Inflammatory macrophage (primary cell): ENCODE measurements at regions not wholly inside any gene's neighbourhood (a gene's known extent, or its start where the extent isn't known, plus 50 kb on each side); places are given as distances from the start of the nearest gene placed in this dataset.
"Not testable (repeated sequence)": the region's sequence is repeated elsewhere in the genome, so short reads cannot be mapped to it uniquely, and the experiment has no call there.

Experiments
- DNase-seq, 2 donors: peaks; one replicate each; pipeline ENCODE4 v3.0.0-alpha.2; 2020 to 2022

DNA sequence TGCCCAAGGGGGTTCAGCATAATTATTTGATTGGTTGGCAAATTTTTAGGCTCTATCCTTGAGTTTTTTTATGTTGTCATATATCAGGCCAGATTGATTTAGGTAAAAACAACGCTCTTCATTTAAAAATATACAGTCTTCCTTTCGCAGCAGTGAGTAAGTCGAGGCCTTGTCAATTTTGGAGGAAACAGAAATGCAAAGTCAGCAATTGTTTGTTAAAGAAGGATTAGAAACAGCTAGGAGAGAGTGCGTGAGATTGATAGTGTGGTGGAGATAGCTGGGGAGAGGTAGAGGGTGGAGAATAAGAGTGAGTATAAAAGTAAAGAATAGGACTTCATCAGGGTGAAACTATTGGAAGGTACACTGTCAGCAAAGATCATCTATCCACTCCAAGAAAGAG is 830.8 kb downstream of the LUZP2 start:
- DNase-seq = no peak

- DNase-seq = no peak
These were observed 842.4 kb downstream of the LUZP2 start for GRCh38 chr11:25339281-25339680.

DNA sequence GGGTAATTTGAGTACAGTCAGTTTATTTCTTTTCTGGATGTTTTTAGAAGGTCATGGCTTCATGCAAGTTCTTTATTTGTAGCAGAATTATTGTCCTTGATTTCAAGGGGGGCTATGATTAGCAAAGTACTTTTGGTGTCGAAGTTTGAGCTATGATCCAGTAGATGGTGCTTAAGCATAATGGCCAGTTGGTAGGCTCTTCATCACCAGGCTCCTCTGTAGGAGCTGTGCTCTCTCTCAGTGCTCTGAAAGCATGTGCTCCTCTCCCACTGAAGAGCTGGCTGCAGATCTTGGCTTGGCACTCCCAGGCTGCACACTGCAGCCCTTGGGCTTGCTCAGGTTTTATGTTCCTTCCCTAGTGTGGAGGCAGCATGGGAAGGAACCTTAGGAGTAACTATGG is 852.7 kb downstream of the LUZP2 start:
- DNase-seq = no peak

- no peak for DNase-seq
These were observed 854.3 kb downstream of the LUZP2 start for GRCh38 chr11:25350899-25351803.

- DNase-seq = no peak
These were observed 860.3 kb downstream of the LUZP2 start for GRCh38 chr11:25357133-25357532.

- no peak for DNase-seq
These were observed 880.6 kb downstream of the LUZP2 start for GRCh38 chr11:25377466-25377865.

DNA sequence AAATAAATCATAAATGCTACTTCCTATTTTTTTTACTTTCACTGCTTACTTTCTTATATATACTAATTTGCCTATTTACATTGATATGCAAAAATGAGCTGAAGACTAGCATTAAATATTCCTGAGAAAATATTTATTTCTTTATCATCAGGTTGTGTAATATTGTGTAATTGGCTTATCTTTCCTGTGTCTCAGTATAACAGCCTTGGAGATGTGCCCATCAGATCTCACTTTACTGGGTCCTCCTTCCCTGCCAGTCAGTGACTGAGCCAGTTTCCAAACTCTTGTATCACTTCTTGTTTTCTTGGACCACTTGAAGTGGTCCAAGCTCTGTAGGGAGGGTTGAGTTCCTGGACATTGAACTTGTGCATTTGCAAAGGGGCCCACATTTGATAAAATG is 900.0 kb downstream of the LUZP2 start:
- no peak for DNase-seq

DNA sequence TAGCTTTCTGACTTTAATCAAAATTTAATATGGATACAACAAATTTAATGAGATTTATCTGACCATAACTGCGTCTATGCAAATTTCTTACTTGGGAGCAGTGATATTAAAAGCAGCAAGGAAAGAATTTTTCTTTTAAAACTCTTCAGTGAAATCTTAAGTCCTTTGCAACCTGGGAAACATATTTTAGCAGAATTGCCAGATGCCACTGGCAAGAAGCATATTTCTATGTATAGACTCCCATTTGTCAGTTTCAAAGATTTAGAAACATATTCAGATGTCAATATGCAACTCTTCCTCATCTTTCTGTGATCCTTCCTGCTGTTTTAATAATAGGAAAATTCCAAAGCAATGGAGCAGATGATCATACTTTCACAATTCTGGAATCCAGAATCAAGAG is 911.3 kb downstream of the LUZP2 start:
- no peak for DNase-seq

DNA sequence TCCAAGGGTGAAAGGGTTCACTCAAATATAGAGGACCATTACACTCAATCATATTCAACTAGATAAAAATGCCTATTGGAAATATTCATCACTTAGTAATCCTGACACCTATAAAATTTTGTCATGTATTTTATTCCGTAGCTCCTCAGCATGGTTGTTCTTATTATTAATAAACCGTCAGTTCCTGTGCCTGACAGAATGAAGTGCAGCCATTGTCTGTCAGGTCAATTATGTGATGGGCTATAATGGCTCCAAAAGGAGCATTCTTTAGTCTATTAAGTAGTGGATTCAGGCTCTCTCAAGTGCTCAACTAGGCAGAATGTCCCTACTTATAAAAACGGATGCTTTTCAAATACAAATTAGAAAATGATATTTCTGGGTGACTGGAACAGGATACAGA is 916.1 kb upstream of the ANO3 start:
- no peak for DNase-seq

GRCh38 chr11:25423436-25424199 is 908.3 kb upstream of the ANO3 start:
- no peak for DNase-seq

DNA sequence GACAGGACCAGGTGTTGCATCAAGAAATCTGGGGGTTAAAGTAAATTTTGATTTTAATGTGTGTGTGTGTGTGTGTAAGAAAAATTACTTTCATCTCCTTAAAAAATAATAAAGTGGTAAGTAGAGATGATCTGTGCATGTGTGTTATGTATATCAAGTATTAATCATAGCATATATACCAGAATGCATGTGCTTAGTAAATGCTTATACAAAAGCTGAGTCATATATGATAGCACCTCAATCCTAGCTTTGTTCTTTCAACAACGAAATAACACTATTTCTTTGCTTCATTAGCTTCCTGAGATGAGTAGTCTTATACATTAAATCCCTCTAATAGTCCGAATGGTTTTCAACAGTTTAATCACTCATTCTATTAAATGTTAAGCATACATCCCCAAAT is 899.6 kb upstream of the ANO3 start:
- no peak for DNase-seq

DNA sequence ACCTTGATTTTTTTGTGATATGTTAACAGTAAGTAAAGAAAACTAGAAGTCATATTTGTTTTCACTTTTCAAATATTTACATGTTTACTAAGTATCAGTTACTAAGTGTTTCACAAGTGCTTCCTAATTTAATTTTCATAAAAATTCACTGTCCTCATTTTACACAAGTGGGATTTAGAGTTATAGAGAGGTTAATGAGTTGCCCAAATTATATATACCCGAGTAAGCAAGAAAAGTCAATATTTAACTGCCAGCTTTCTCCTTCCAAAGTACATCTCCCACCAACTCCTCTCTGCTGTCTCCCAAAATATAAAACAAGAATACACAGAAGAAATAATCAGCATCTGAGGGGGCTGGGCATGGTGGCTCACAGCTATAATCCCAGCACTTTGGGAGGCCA is 896.7 kb upstream of the ANO3 start:
- DNase-seq = no peak

- no peak for DNase-seq
These were observed 895.6 kb upstream of the ANO3 start for GRCh38 chr11:25436326-25436725.

DNA sequence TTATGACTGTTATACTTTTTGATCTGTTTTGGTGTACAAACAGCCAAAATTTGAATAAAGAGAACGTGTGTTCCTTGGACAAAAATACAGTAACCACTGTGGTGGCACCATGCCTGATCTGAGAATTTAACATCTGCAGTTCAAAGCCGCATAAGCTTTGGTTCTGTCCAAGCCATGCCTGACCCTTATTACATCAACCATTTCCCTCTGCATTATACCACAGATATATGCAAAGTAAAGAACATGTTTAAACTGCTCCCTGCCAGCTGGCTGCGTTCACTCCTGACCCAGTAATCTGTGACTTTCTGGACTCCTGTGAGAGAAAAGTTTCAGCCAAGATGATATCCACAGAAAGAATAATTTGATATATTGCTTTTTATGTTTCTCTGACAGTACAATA is 890.5 kb upstream of the ANO3 start:
- DNase-seq = no peak

DNA sequence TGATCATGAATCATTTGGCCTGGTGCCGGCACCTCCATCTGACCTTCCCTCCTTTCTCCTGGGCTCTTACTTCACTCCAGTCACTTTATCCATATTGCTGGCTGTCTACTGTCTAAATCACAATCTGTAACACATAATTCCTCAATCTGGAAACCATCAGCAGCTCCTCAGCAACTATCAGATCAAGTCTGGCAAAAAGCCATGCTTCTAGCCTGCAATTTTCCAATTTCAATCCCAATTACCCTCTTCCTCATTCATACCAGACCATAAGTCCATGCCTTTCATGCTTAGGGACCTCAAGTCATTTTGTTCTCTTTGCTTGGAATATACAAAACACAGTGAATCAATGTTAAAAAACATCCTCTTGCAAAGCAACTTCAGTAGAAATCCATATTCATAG is 882.8 kb upstream of the ANO3 start:
- DNase-seq = no peak

- no peak for DNase-seq
These were observed 878.5 kb upstream of the ANO3 start for GRCh38 chr11:25453471-25453870.

- DNase-seq = no peak
These were observed 875.7 kb upstream of the ANO3 start for GRCh38 chr11:25456211-25456610.

- DNase-seq = no peak
These were observed 847.9 kb upstream of the ANO3 start for GRCh38 chr11:25483915-25484635.

DNA sequence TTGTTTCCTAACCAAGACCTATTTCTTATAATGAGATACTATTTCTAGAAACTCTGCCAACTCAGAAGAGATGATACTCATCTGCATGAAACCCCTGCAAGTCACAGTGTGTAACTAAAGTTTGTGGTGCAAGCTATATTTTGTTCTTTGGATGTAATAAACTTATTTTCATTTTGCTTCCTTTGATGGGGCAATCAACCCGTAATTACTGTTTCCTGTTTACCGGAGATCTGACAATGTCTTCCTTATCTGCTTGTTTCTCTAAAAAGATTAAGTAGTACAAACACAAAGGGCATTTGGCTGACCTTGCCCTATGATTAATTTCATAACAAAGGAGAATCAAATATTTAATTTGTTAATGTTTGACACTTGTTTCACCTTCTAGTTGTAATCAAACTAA is 846.6 kb upstream of the ANO3 start:
- DNase-seq = no peak

DNA sequence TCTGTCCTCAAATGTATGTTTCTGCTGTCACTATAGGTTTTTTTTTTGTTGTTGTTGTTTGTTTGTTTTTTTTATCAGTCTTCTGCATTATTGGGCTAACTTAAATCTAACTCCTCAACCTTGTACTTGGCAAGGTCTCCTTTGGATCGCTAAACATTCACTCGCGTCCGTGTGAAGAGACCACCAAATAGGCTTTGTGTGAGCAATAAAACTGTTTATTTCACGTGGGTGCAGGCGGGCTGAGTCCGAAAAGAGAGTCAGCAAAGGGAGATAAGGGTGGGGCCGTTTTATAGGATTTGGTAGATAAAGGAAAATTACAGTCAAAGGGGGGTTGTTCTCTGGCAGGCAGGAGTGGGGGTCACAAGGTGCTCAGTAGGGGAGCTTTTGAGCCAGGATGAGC is 845.6 kb upstream of the ANO3 start:
- DNase-seq = not testable (repeated sequence)

DNA sequence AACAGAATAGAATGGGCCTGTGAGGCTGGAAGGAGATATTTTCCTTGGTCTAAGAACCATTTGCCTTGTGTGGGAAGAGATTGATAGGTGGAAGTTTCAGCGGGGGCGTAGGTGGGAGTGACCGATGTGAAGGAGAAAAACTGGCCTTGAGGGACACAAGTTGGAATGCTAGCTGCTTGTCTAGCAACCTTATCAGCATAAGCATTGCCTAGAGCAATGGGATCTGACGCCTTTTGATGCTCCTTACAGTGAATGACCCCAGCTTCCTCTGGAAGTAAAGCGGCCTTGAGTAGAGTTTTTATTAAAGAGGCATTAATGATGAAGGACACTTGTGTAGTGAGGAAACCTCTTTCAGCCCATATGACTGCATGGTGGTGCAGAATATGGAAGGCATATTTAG is 843.8 kb upstream of the ANO3 start:
- not testable (repeated sequence) for DNase-seq

DNA sequence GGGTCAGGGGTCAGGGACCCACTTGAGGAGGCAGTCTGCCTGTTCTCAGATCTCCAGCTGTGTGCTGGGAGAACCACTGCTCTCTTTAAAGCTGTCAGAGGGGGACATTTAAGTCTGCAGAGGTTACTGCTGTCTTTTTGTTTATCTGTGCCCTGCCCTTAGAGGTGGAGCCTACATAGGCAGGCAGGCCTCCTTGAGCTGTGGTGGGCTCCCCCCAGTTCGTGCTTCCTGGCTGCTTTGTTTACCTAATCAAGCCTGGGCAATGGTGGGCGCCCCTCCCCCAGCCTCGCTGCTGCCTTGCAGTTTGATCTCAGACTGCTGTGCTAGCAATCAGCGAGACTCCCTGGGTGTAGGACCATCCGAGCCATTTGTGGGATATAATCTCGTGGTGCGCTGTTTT is 830.5 kb upstream of the ANO3 start:
- DNase-seq = not testable (repeated sequence)

DNA sequence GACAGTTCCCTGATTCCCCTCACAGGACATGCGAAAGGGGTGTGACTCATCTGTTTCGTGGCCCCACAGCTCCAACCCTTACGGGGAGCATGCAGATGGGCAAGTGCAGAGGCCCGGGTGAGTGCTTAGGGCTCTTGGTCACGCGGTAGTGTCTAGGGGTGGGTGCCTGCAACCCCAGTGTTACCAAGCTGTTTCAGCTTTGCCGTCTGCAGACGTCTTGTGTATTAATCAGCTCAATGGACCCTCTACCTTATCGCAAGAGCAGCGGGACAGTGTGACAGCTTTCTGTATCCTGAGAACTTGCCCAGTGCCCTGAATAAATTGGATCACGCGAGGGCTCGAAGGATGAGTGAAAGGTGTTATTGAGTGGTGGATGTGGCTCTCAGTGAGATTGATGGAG is 816.4 kb upstream of the ANO3 start:
- no peak for DNase-seq
